GM12878 (cell line): ENCODE measurements at regions not wholly inside any gene's neighbourhood (a gene's known extent, or its start where the extent isn't known, plus 50 kb on each side); places are given as distances from the start of the nearest gene placed in this dataset.

Experiments used
- ATAC-seq: fragments of 200-7000 bp; cut with Tn5 transposase; 3 replicates; pipeline ENCODE4 v1.9.1; 2020; ENCODE audit warnings: mild to moderate bottlenecking, moderate library complexity
- BruUV-seq: library from RNA; stranded (reverse); fragments of 400-500 nt; replicated peaks from 2 replicates; lab custom pipeline; 2021; lab: Mats Ljungman, UMichigan
- CTCF ChIA-PET: fragments of 300-600 bp; sonication (Branson Sonifier 250); formaldehyde crosslinking; extraction: SDS; loops from one replicate; lab custom pipeline; 2021; ENCODE audit warnings: inconsistent platforms; lab: Yijun Ruan, JAX
- POLR2A ChIA-PET: fragments of 350-600 bp; formaldehyde crosslinking; extraction: SDS; loops from one replicate; lab custom pipeline; 2021; ENCODE audit warnings: inconsistent platforms; lab: Charles Lee
- RAD21 ChIA-PET: fragments of 300-600 bp; sonication (Branson Sonifier 250); formaldehyde crosslinking; loops from one replicate; lab custom pipeline; 2023; ENCODE audit warnings: antibody characterized with exemption; ENCODE audit not compliant: unreplicated experiment; lab: Charles Lee
- SMC1A ChIA-PET: fragments of 300-600 bp; sonication (Branson Sonifier 250); formaldehyde crosslinking; loops from one replicate; lab custom pipeline; 2023; ENCODE audit not compliant: unreplicated experiment, uncharacterized antibody; lab: Charles Lee
- DNase-seq: peaks from one replicate; pipeline ENCODE4 v3.0.0-alpha.2; 2011; ENCODE audit warnings: low read depth, low spot score
- FAIRE-seq: peaks from 3 replicates; lab custom pipeline; 2011; peaks lifted over from hg19 to GRCh38; lab: Jason Lieb, UNC
- H2AFZ ChIP-seq: 2 replicates; pipeline ENCODE4 v1.6.0; 2011; ENCODE audit warnings: low read depth, low read length, control low read depth; ENCODE audit not compliant: control insufficient read depth
- H3K27ac ChIP-seq: 2 replicates; pipeline ENCODE4 v1.5.1; 2011; ENCODE audit warnings: control low read depth; ENCODE audit not compliant: control insufficient read depth, insufficient read depth
- H3K27me3 ChIP-seq, 2 experiments: replicated peaks in 1 of 2; 2 replicates each; pipeline versions ENCODE4 v1.6.0 to v1.6.1; 2011; ENCODE audit warnings: low read length in 1 of 2; ENCODE audit not compliant: control insufficient read depth in 2 of 2, insufficient read depth in 2 of 2
- H3K36me3 ChIP-seq, 2 experiments: 2 replicates each; pipeline ENCODE4 v1.5.1; 2011; ENCODE audit warnings: low read length in 1 of 2; ENCODE audit not compliant: control insufficient read depth in 2 of 2, insufficient read depth in 2 of 2
- H3K4me1 ChIP-seq: 2 replicates; pipeline ENCODE4 v1.6.1; 2011; ENCODE audit warnings: mild to moderate bottlenecking, low read length, moderate library complexity, mixed read lengths; ENCODE audit not compliant: control insufficient read depth, insufficient read depth
- H3K4me2 ChIP-seq: 2 replicates; pipeline ENCODE4 v1.6.0; 2011; ENCODE audit warnings: control low read depth; ENCODE audit not compliant: control insufficient read depth, insufficient read depth
- H3K4me3 ChIP-seq: fragments of 200-600 bp; sonication (generic); 2 replicates; pipeline ENCODE4 v1.5.1; 2016
- H3K79me2 ChIP-seq: 2 replicates; pipeline ENCODE4 v1.6.0; 2011; ENCODE audit warnings: low read length; ENCODE audit not compliant: control insufficient read depth, insufficient read depth
- H3K9ac ChIP-seq: 2 replicates; pipeline ENCODE4 v1.8.0; 2011; ENCODE audit warnings: low read length, control low read depth, mixed read lengths; ENCODE audit not compliant: control insufficient read depth, insufficient read depth
- H3K9me3 ChIP-seq: replicated peaks from 3 replicates; pipeline ENCODE4 v1.5.1; 2011; ENCODE audit warnings: mild to moderate bottlenecking, low read length; ENCODE audit not compliant: control insufficient read depth, insufficient read depth
- H4K20me1 ChIP-seq: 2 replicates; pipeline ENCODE4 v1.6.0; 2011; ENCODE audit not compliant: control insufficient read depth, insufficient read depth
- DPF2 ChIP-seq: fragments of 450-650 bp; IDR thresholded peaks from 2 replicates; pipeline ENCODE4 v1.6.1; 2017; ENCODE audit warnings: mild to moderate bottlenecking
- ETV6 ChIP-seq, 2 experiments: fragments of 450-650 bp in 1 of 2; IDR thresholded peaks in 1 of 2; conservative IDR thresholded peaks in 1 of 2; 2 replicates each; pipeline ENCODE4 v1.6.1; 2014; ENCODE audit warnings: antibody characterized with exemption in 1 of 2, borderline replicate concordance in 1 of 2, low read depth in 1 of 2, mild to moderate bottlenecking in 1 of 2, moderate library complexity in 1 of 2
- HDAC2 ChIP-seq: fragments of 200-600 bp; sonication (generic); IDR thresholded peaks from 2 replicates; pipeline ENCODE4 v1.6.1; 2017
- HDGF ChIP-seq: fragments of 450-650 bp; IDR thresholded peaks from 2 replicates; pipeline ENCODE4 v1.6.1; 2016; ENCODE audit warnings: antibody characterized with exemption
- IKZF1 ChIP-seq: fragments of 450-650 bp; conservative IDR thresholded peaks from 2 replicates; pipeline ENCODE4 v1.6.1; 2017; ENCODE audit warnings: antibody characterized with exemption, mild to moderate bottlenecking
- IRF4 ChIP-seq: IDR thresholded peaks from 2 replicates; pipeline ENCODE4 v1.6.1; 2011; ENCODE audit warnings: low read depth, low read length
- NR2C2 ChIP-seq: IDR thresholded peaks from 2 replicates; pipeline ENCODE4 v1.6.1; 2011; ENCODE audit warnings: borderline replicate concordance, low read depth; ENCODE audit not compliant: control insufficient read depth, insufficient read length
- ZNF24 ChIP-seq: fragments of 450-650 bp; IDR thresholded peaks from 2 replicates; pipeline ENCODE4 v1.6.1; 2017; ENCODE audit warnings: antibody characterized with exemption, mild to moderate bottlenecking
- WGBS: methylation state at CpG from one replicate; pipeline ENCODE4 v1.1.6; 2016; ENCODE audit warnings: low lambda C conversion rate; ENCODE audit not compliant: insufficient replicate concordance, insufficient coverage; ENCODE audit errors: missing lambda C conversion rate; 5-methylcytosine and 5-hydroxymethylcytosine counted together
- in situ Hi-C: fragments of 300-500 bp; cut with MboI; formaldehyde crosslinking; loops from 9 replicates; pipeline ENCODE4 v1.14.3; 2018; ENCODE audit warnings: mixed read lengths
- intact Hi-C: fragments of 100-400 bp; cut with micrococcal nuclease; formaldehyde crosslinking; loops from one replicate; pipeline ENCODE4 v1.14.2; 2022; ENCODE audit not compliant: unreplicated experiment
- TF ChIP-seq, protein P1 (sequence below): IDR thresholded peaks from 2 replicates; pipeline ENCODE4 v1.6.1; 2012; ENCODE audit warnings: low read depth, low read length, improper control_type of control experiment
- TF ChIP-seq, protein P2 (sequence below): fragments of 150-350 bp; IDR thresholded peaks from 2 replicates; pipeline ENCODE4 v1.6.1; 2014; ENCODE audit warnings: mild to moderate bottlenecking, low read depth, low read length
- TF ChIP-seq, protein P3 (sequence below): fragments of 450-650 bp; IDR thresholded peaks from 2 replicates; pipeline ENCODE4 v1.6.1; 2018; ENCODE audit warnings: mild to moderate bottlenecking, low read depth, moderate library complexity; ENCODE audit not compliant: partially characterized antibody

DNA sequence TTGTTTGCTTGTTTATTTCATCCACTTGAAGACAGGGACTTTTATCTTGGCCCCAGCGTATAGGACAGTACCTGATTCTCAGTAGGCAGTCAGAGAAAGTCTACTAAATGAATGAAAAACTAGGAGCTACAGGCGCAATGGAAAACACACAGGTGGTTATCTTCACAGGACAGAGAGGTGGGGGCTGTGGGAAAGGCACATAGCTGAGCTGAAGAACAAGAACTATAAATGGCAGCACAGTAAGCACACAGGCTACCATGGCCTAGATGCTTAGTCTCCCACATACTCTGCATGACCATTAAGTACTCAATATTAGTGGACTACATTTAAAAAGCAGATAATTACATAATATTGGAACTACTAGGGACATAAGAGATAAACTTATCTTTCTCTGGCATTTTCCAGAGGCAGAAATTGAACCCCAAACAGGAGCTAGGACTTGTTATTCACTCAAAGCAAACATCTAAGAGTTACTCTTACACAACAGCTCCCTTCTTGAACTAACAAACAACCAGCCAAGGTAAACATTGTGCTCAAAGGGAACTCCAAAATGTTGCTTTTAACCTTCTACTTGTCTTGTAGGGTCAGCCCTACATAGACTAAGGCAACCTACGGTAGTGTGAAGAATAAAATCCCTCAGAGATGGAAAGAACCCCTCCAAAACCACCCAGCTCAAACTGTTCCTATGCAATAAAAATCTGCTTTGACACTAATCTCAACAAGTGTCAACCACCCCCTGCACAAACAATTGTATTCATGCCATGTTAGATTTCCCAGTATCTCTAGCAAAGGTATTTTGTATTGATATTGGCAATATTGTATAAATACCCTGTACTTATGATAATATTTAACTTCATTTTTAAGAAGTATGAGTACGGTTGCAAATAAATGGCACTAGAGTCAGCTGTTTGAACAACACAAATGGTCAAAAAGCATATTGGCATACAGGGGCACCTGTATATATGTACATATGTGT lies 593.6 kb downstream of the KLHL13 start:
- Histone ChIP-seq H4K20me1 (no peaks in the 10 kb centered on the region), H3K4me2 (no peak overlapping the region), H3K36me3 (no peaks in the 10 kb centered on the region), H3K9ac (no peak overlapping the region), H3K9me3 (no peaks in the 10 kb centered on the region), H3K4me3 (no peak overlapping the region), H3K4me1 (no peaks in the 10 kb centered on the region), H3K27me3 (no peaks in the 10 kb centered on the region), H3K79me2 (no peaks in the 10 kb centered on the region), H2AFZ (no peak overlapping the region), H3K27ac (no peak overlapping the region)
- POLR2A ChIA-PET: no interaction called here
- DNase-seq: no peak
- intact Hi-C loops: no loop called here
- BruUV-seq: no TSS peak
- no peak for FAIRE-seq
- RAD21 ChIA-PET: no interaction called here
- ATAC-seq: no peak
- SMC1A ChIA-PET: interaction anchor here (1.9 kb wide), 1 partner anchor 11 kb away, joined by 5 read pairs; no protein-coding TSS in a partner anchor
- TF ChIP-seq NR2C2: no peak
- TF ChIP-seq, protein P1, sequence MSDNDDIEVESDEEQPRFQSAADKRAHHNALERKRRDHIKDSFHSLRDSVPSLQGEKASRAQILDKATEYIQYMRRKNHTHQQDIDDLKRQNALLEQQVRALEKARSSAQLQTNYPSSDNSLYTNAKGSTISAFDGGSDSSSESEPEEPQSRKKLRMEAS: no peak
- TF ChIP-seq HDGF: no peak
- TF ChIP-seq, protein P2, sequence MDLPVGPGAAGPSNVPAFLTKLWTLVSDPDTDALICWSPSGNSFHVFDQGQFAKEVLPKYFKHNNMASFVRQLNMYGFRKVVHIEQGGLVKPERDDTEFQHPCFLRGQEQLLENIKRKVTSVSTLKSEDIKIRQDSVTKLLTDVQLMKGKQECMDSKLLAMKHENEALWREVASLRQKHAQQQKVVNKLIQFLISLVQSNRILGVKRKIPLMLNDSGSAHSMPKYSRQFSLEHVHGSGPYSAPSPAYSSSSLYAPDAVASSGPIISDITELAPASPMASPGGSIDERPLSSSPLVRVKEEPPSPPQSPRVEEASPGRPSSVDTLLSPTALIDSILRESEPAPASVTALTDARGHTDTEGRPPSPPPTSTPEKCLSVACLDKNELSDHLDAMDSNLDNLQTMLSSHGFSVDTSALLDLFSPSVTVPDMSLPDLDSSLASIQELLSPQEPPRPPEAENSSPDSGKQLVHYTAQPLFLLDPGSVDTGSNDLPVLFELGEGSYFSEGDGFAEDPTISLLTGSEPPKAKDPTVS: no peak
- TF ChIP-seq DPF2: no peak
- no peak for TF ChIP-seq ETV6 (conservative IDR thresholded peaks at IDR 0.05 in 1 of 2, IDR thresholded peaks at IDR 0.05 in 1 of 2; ENCODE audit: borderline replicate concordance in 1 of 2, low read depth in 1 of 2)
- TF ChIP-seq IKZF1: no peak
- no peak for TF ChIP-seq ZNF24
- TF ChIP-seq IRF4: no peak
- TF ChIP-seq HDAC2: no peak
- TF ChIP-seq, protein P3, sequence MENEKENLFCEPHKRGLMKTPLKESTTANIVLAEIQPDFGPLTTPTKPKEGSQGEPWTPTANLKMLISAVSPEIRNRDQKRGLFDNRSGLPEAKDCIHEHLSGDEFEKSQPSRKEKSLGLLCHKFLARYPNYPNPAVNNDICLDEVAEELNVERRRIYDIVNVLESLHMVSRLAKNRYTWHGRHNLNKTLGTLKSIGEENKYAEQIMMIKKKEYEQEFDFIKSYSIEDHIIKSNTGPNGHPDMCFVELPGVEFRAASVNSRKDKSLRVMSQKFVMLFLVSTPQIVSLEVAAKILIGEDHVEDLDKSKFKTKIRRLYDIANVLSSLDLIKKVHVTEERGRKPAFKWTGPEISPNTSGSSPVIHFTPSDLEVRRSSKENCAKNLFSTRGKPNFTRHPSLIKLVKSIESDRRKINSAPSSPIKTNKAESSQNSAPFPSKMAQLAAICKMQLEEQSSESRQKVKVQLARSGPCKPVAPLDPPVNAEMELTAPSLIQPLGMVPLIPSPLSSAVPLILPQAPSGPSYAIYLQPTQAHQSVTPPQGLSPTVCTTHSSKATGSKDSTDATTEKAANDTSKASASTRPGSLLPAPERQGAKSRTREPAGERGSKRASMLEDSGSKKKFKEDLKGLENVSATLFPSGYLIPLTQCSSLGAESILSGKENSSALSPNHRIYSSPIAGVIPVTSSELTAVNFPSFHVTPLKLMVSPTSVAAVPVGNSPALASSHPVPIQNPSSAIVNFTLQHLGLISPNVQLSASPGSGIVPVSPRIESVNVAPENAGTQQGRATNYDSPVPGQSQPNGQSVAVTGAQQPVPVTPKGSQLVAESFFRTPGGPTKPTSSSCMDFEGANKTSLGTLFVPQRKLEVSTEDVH: no peak
- in situ Hi-C loops: no loop called here
- CTCF ChIA-PET: no interaction called here
- WGBS: 25% methylated on average over 4 of the region's 4 CpGs
